HG03039 (cell line): ENCODE measurements at regions not wholly inside any gene's neighbourhood (a gene's known extent, or its start where the extent isn't known, plus 50 kb on each side); places are given as distances from the start of the nearest gene placed in this dataset.
"Not testable (repeated sequence)": the region's sequence is repeated elsewhere in the genome, so short reads cannot be mapped to it uniquely, and the experiment has no call there.

Experiments used
- ATAC-seq: cut with Tn5 transposase; IDR thresholded peaks from one replicate; pipeline ENCODE4 v1.9.1; 2021; ENCODE audit warnings: mild to moderate bottlenecking, moderate library complexity; ENCODE audit not compliant: unreplicated experiment

- no peak for ATAC-seq
These were observed 362.6 kb downstream of the KCNRG start for GRCh38 chr13:50377726-50378270.

GRCh38 chr13:50378509-50379044 is 363.3 kb downstream of the KCNRG start:
- ATAC-seq = no peak

GRCh38 chr13:50379584-50379983 is 364.3 kb downstream of the KCNRG start:
- no peak for ATAC-seq

- no peak for ATAC-seq
These were observed 365.7 kb downstream of the KCNRG start for GRCh38 chr13:50380905-50381304.

GRCh38 chr13:50382511-50382910 is 367.3 kb downstream of the KCNRG start:
- ATAC-seq = no peak

GRCh38 chr13:50382951-50383350 is 367.7 kb downstream of the KCNRG start:
- ATAC-seq = no peak

- ATAC-seq = no peak
These were observed 369.5 kb downstream of the KCNRG start for GRCh38 chr13:50384724-50385123.

- ATAC-seq = no peak
These were observed 371.4 kb downstream of the KCNRG start for GRCh38 chr13:50386541-50387050.

GRCh38 chr13:50387051-50387581 is 371.9 kb downstream of the KCNRG start:
- ATAC-seq = no peak

GRCh38 chr13:50388481-50388880 is 373.2 kb downstream of the KCNRG start:
- no peak for ATAC-seq

- no peak for ATAC-seq
These were observed 374.5 kb downstream of the KCNRG start for GRCh38 chr13:50389726-50390125.

- ATAC-seq = no peak
These were observed 375.4 kb downstream of the KCNRG start for GRCh38 chr13:50390503-50391248.

GRCh38 chr13:50392977-50393376 is 377.7 kb downstream of the KCNRG start:
- no peak for ATAC-seq

- no peak for ATAC-seq
These were observed 378.4 kb downstream of the KCNRG start for GRCh38 chr13:50393628-50394027.

GRCh38 chr13:50396001-50396400 is 380.8 kb downstream of the KCNRG start:
- no peak for ATAC-seq

- not testable (repeated sequence) for ATAC-seq
These were observed 381.4 kb downstream of the KCNRG start for GRCh38 chr13:50396618-50397017.

GRCh38 chr13:50400035-50400726 is 384.9 kb downstream of the KCNRG start:
- ATAC-seq = no peak

GRCh38 chr13:50401049-50401505 is 385.8 kb downstream of the KCNRG start:
- no peak for ATAC-seq

GRCh38 chr13:50401721-50402465 is 386.6 kb downstream of the KCNRG start:
- ATAC-seq = no peak

- no peak for ATAC-seq
These were observed 388.1 kb downstream of the KCNRG start for GRCh38 chr13:50403311-50403710.

GRCh38 chr13:50404116-50404515 is 388.9 kb downstream of the KCNRG start:
- ATAC-seq = no peak
